Activated T-helper 1 cell treated with anti-CD3 and anti-CD28 coated beads, Interleukin-2, amount 50 U/mL, for 16 hours (primary cell): ENCODE measurements at regions not wholly inside any gene's neighbourhood (a gene's known extent, or its start where the extent isn't known, plus 50 kb on each side); places are given as distances from the start of the nearest gene placed in this dataset.

ENCODE experiments used
- DNase-seq, 2 donors: peaks; one replicate each; pipeline ENCODE4 v3.0.0-alpha.2; 2020; ENCODE audit warnings: low read depth in 1 of 2, low spot score in 1 of 2

GRCh38 chr18:77899972-77900754 is 650.5 kb downstream of the GALR1 start:
- DNase-seq, result peak in 1 of 2 donors; percentile 33

- DNase-seq, result no peak
These were observed 655.4 kb downstream of the GALR1 start for GRCh38 chr18:77905011-77905410.

GRCh38 chr18:77905449-77906055 is 655.9 kb downstream of the GALR1 start:
- DNase-seq, result no peak

GRCh38 chr18:77906103-77906892 is 656.6 kb downstream of the GALR1 start:
- DNase-seq, result no peak

GRCh38 chr18:77910347-77910746 is 660.7 kb downstream of the GALR1 start:
- DNase-seq, result no peak

- no peak for DNase-seq
These were observed 662.4 kb downstream of the GALR1 start for GRCh38 chr18:77911971-77912605.

- no peak for DNase-seq
These were observed 669.1 kb downstream of the GALR1 start for GRCh38 chr18:77918730-77919129.

GRCh38 chr18:77919923-77920322 is 670.3 kb downstream of the GALR1 start:
- no peak for DNase-seq

GRCh38 chr18:77935342-77935741 is 685.7 kb downstream of the GALR1 start:
- no peak for DNase-seq

- DNase-seq, result no peak
These were observed 690.9 kb downstream of the GALR1 start for GRCh38 chr18:77940566-77940965.

- no peak for DNase-seq
These were observed 694.9 kb downstream of the GALR1 start for GRCh38 chr18:77944533-77944932.

- DNase-seq, result no peak
These were observed 698.9 kb downstream of the GALR1 start for GRCh38 chr18:77948567-77948966.

- DNase-seq, result no peak
These were observed 699.8 kb downstream of the GALR1 start for GRCh38 chr18:77949355-77949973.

GRCh38 chr18:77959248-77959647 is 709.6 kb downstream of the GALR1 start:
- no peak for DNase-seq

- no peak for DNase-seq
These were observed 711.3 kb downstream of the GALR1 start for GRCh38 chr18:77960791-77961410.

GRCh38 chr18:77967071-77967470 is 717.4 kb downstream of the GALR1 start:
- no peak for DNase-seq

- no peak for DNase-seq
These were observed 718.1 kb downstream of the GALR1 start for GRCh38 chr18:77967791-77968190.

GRCh38 chr18:77969972-77970371 is 720.3 kb downstream of the GALR1 start:
- no peak for DNase-seq

- DNase-seq, result no peak
These were observed 721.2 kb downstream of the GALR1 start for GRCh38 chr18:77970814-77971213.

GRCh38 chr18:77973745-77974144 is 724.1 kb downstream of the GALR1 start:
- no peak for DNase-seq

- no peak for DNase-seq
These were observed 724.7 kb downstream of the GALR1 start for GRCh38 chr18:77974329-77974728.
